ENCODE measurements at regions not wholly inside any gene's neighbourhood (a gene's known extent, or its start where the extent isn't known, plus 50 kb on each side); places are given as distances from the start of the nearest gene placed in this dataset.

DNA sequence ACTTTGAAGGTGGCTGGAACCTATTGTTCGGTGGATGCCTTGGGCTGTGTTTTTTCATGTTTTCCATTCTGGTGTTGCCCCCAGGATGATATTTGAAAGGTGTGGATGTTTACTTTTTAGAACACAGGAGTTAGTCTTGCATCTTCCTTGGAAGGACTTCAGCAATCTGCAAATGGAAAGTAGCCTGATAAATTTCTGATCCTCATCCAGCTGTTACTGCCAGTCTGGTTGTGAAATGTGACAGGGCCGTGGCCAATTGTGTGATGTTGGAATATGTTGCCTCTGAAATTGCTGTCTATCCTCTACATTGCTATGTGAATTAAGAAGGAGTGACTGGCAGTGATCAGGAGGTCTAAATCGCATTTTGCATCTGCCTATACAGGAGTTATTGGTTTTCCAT lies 382.5 kb upstream of the C2CD4B start:
- TF ChIP-seq, protein P1, sequence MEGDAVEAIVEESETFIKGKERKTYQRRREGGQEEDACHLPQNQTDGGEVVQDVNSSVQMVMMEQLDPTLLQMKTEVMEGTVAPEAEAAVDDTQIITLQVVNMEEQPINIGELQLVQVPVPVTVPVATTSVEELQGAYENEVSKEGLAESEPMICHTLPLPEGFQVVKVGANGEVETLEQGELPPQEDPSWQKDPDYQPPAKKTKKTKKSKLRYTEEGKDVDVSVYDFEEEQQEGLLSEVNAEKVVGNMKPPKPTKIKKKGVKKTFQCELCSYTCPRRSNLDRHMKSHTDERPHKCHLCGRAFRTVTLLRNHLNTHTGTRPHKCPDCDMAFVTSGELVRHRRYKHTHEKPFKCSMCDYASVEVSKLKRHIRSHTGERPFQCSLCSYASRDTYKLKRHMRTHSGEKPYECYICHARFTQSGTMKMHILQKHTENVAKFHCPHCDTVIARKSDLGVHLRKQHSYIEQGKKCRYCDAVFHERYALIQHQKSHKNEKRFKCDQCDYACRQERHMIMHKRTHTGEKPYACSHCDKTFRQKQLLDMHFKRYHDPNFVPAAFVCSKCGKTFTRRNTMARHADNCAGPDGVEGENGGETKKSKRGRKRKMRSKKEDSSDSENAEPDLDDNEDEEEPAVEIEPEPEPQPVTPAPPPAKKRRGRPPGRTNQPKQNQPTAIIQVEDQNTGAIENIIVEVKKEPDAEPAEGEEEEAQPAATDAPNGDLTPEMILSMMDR (IDR thresholded peaks at IDR 0.05) = no peak
- TF ChIP-seq POLR2A (IDR thresholded peaks at IDR 0.05) (no peak), POLR2AphosphoS5 (IDR thresholded peaks at IDR 0.05; ENCODE audit: insufficient read depth in 1 of 2, low read depth in 1 of 2) (no peak)
